GM18505 (cell line): ENCODE measurements at regions not wholly inside any gene's neighbourhood (a gene's known extent, or its start where the extent isn't known, plus 50 kb on each side); places are given as distances from the start of the nearest gene placed in this dataset.
"Not testable (repeated sequence)": the region's sequence is repeated elsewhere in the genome, so short reads cannot be mapped to it uniquely, and the experiment has no call there.

Experiments used
- ATAC-seq: cut with Tn5 transposase; IDR thresholded peaks from one replicate; pipeline ENCODE4 v1.9.1; 2021; ENCODE audit not compliant: unreplicated experiment
- POLR2A ChIP-seq: IDR thresholded peaks from 4 replicates; pipeline ENCODE4 v1.6.1; 2011; ENCODE audit warnings: borderline replicate concordance; ENCODE audit not compliant: insufficient read depth, insufficient read length; ENCODE audit errors: extremely low read depth

DNA sequence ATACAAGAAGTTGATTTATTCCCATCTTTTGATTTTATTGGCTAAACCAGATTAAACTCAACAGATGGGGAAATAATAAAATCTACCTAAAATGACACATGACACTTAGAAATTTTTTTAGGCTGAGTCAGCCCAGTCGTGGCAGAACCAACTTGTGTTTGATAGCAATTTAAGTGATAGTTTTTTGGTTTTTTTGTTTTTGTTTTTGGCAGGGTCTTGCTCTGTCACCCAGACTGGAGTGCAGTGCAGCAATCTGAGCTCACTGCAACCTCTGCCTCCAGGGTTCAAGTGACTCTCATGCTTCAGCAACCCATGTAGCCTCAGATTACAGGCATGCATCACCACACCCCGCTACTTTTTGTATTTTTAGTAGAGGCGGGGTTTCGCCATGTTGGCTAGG, 370.3 kb upstream of the NOCT start:
- no peak for ATAC-seq

DNA sequence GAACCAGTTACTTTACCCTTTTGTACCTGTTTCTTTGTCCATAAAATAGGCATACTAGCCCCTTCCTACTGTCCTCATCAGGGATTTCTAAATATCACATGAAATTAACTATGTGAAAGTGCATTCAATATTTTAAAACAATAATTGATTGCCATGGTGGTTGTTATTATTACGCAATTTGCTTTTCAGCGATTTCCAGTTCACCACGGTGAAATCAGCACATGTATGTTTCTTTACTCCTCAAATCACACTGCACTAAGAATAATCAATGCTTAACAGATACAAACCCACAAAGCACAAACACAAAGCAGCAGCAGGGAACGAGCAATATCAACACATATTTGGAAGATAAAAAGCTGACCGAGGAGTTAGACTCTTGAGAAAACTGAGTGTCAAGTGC, 371.3 kb upstream of the NOCT start:
- no peak for TF ChIP-seq POLR2A

More for the DNA sequence above, 370.3 kb upstream of the NOCT start:
- TF ChIP-seq POLR2A = no peak

DNA sequence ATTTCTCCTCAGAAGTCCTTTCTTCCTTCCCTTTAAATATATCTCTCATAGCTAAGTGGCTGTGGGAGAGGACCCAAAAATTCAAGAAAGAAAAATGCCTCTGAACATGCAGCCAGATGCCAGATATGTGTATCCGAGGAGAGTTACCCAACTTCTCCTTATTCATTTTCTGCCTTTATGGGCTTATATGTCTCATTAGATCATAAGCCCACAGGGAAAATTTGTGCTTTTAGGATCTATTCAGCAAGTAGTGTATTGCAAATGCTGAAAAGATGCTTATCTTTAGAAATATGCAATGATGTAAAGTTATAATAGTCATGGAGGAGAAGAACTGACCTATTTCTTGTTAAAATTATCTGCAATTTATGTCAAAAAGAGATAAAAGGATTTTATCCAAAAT, 371.8 kb upstream of the NOCT start:
- no peak for TF ChIP-seq POLR2A
- ATAC-seq = no peak

More for the DNA sequence above, 371.3 kb upstream of the NOCT start:
- no peak for ATAC-seq

DNA sequence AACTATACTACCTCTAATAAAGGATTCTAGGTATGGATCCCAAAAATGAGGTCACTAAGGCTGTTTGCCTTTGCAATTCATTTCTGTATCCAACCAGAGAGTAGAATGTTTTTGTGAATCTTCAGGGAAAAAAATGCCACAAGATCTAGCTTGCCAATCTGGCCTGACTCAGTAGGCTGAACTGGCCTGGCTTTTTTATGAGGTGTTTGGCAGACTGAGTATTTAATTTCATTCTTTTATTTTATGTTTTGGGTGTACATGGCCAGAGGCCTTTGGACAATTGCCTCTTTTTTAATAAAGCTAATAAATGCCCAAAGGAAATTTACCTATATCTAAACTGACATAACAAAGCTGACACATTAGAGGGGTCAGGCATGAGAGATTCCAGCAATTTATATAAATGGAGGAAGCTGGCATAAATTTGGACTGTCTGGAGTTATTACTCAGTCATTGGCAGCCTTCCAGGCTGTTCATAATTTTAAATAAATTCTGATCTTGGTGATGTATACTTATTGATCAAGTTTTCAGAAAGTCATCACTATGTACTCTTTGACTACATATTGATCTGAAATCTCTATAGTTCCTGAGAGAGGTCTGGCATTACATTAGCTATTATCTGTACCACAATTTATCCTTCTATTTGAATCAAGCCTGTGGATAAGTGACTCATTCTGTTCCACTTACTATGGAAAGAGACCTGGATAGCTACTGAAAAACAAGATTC, 376.4 kb upstream of the NOCT start:
- TF ChIP-seq POLR2A = no peak
- ATAC-seq = no peak

DNA sequence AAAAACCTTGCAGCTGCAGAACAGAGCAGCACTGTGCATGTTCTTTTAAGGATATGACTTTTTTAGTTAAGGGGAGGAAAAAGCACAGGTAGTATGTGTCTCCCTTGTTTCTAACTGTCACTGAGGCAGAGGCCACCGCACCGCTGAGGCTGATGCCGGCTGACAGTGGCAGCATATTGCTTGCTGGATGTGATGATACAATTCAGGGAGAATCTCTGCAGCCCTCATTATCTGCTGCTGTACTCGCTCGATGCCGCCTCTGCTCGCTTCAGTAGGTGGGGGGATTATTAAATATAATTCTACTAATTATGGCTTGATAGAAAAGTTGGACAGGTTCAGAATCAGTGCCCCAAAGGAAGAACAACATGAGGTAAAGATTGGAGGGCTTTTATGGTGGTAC, 378.8 kb upstream of the NOCT start:
- ATAC-seq = no peak
- TF ChIP-seq POLR2A = no peak

DNA sequence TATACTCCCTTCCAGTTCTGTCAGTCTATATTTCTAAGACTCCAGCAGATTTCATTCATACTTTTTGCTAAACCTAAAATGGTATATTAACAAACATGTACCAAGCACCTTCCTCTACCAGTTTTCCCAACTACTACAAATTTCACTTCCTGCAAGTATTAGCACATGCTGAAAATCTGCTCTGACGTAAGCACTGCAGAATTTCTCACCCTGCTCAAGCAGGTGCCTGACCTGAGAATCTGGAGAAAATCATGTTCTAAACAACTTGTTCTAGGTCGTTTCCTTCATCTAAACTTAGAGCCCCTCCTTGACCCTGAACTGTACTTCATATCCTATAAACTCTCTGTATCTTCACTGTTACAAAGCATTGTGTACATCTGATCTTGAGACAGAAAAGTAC, 380.7 kb upstream of the NOCT start:
- ATAC-seq = no peak
- TF ChIP-seq POLR2A = no peak

DNA sequence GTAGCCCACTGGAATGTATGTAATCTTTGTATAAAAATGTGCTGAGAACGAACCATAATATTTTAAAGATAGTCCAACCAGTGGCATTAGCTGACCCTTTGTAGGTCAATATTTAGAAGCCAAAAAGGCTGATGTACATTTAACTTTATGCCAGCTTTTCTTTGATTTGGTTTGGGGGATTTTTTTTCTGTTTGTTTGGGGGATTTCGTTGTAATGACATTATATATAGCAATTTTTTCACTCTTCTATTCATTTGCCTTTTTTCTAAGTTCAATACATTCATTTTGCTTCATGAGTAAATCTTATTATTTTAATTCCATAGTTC, 382.0 kb upstream of the NOCT start:
- TF ChIP-seq POLR2A = no peak

DNA sequence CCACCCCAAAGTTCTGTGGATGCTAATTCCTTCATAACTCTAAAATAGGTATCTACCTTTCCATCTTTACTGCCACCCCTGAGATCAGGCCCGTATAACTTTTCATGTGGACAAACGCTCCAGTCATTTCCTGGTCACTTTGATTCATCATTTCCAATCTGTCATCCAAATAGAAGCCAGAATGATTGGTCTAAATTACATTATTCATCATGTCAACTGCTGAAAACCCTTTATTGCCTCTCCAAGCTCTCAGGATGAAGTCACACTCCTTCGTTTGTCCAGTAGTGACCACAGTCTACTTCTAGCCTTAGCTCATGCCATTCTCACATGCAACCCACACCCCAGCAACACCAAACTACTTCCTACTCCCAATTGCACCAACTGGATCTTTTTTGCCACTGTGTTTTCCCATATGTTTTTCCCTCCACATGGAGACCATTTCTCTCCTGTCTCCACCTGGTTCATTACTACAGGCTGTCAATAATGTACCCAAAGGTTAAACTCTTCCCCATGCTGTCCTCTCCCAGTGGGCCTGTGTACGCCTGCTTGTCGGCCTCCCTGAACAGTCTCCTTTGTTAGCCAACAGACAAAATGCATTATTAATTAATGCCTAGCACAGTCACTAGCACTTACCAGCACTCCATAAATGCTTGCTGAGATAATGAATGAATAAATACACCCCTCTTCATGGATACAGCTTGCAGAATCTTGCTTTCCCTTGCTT, 382.6 kb upstream of the NOCT start:
- no peak for TF ChIP-seq POLR2A
- no peak for ATAC-seq

More for the DNA sequence above, 382.0 kb upstream of the NOCT start:
- no peak for ATAC-seq

DNA sequence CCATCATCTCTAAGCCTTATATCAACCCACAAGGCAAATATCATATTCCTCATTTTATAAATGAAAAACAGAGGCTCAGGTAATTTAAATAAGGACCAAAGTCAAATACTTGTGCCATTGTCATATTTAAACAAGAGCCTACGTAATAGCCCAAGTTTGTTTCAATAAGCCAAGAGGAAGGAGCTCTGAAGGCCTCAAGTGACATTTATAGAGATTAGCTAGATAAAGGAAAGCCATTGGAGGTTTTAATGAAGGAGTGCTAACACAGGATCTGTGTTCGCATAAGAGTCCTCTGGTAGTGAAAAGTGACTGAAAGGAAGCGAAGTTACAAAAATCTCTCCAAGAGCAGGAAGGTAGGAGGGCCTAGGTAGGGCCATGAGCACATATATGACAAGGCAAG, 384.9 kb upstream of the NOCT start:
- TF ChIP-seq POLR2A = no peak
- ATAC-seq = no peak

DNA sequence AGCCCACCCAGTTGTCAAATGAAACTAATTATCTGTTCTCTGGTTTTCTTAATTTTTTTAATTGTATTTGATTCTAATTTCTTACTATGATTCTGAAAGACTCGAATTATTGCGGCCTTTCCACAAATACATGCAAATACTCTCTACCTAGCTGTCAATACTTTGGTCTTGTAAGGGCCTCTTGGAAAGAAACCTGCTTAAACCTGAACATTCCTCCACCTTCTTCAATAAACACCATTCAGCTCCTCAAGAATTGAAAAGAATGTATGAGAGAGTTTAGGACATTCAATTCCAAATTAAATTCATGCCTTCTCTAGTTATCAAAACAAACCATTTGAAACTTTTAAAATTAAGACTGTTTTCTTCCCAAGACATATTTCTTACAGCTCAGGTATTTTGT, 385.9 kb upstream of the NOCT start:
- no peak for ATAC-seq
- no peak for TF ChIP-seq POLR2A

DNA sequence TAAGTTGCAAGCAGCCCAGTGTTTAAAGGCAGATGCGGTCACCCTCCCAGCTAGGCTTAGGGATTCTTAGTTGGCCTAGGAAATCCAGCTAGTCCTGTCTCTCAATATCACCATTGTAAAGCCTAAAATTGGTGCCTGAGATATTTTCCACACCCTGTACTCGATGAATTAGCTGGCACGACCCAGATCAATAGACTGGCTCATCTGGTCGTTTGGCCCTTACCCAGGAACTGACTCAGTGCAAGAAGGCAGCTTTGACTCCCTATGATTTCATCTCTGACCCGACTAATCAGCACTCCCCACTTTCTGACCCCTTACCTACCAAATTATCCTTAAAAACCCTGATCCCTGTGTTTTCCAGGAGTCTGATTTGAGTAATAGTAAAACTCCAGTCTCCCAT, 384.9 kb upstream of the SLC7A11 start:
- ATAC-seq = no peak
- no peak for TF ChIP-seq POLR2A

DNA sequence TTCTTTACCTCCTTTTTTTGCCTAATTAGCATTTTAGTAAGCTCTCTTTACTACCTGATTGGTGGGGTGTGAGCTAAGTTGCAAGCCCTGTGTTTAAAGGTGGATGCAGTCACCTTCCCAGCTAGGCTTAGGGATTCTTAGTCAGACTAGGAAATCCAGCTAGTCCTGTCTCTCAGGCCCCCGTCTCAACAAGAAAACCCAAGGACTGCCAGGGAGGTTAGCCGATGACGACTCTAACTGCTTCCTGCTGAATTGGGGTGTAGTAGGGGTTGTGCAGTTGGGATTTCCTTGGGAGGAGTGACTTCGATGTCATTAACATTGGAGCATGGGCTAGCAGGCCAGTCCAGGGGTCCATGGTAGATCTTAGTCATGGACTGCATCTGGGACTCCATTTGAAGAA, 380.2 kb upstream of the SLC7A11 start:
- ATAC-seq = not testable (repeated sequence)

DNA sequence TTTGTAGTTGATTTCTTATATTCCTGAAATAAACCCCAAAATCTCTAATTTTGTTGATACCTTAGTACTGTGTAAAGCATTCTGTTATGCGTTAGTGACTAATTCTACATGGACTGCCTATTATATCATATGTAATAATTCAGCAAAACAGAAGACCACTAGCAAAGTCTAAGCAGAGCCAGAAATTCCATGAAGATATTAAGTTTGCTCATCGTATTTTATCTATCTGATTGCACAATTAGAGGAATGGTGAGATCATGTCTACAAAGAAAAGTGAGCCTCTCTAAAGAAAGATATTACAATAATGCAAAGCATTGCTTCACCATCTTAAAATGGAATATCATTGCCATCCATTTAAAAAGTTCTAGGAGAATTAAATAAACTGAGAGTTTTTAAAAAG, 374.6 kb upstream of the SLC7A11 start:
- no peak for ATAC-seq
- no peak for TF ChIP-seq POLR2A

DNA sequence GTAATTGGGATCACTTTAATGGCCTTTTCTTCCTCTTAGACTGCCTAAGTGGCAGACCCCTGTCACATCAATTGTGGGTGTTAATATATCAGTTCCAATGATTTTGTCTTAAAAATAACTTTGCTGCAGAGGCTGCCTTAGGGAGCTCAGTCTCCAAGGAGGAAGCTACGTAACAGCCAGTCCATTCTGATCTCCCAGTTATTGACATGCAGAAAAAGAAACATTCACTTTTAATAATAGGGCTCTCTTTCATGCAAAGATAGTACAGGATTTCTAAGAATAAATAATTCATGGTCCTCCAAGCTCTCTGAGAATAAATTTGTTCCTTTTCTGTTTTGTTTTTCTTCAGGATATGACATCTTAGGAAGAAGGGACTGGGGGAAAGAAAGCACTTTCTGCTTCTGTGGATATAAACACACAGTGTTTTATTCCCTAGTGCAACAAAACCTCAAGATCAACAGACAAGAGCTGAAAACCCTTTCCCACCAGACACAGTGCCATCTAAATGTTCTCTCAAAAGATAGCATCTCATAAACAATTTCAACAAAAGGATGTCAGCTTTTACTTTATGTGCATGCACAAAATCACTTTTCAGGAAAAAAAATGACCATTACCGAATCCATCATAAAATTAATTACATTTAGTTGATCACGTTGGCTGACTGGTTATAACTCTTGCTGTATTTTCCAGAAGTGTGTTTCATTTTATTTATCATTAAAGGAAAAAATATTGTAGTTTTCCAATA, 372.4 kb upstream of the SLC7A11 start:
- no peak for ATAC-seq
- no peak for TF ChIP-seq POLR2A
